ENCODE measurements at regions not wholly inside any gene's neighbourhood (a gene's known extent, or its start where the extent isn't known, plus 50 kb on each side); places are given as distances from the start of the nearest gene placed in this dataset.
"Not testable (repeated sequence)": the region's sequence is repeated elsewhere in the genome, so short reads cannot be mapped to it uniquely, and the experiment has no call there.

GRCh38 chr2:117028708-117029107, 785.8 kb upstream of the DDX18 start:
- not testable (repeated sequence) for TF ChIP-seq EZH2 (IDR thresholded peaks at IDR 0.05); POLR2AphosphoS5 (IDR thresholded peaks at IDR 0.05; ENCODE audit: low read depth, low read length); CTCF (IDR thresholded peaks at IDR 0.05 in 2 of 3, conservative IDR thresholded peaks at IDR 0.05 in 1 of 3; ENCODE audit: borderline replicate concordance in 1 of 3, insufficient read depth in 1 of 3, low read depth in 2 of 3, low read length in 2 of 3); EZH2phosphoT487 (IDR thresholded peaks at IDR 0.05; ENCODE audit: borderline replicate concordance); CEBPB (IDR thresholded peaks at IDR 0.05; ENCODE audit: low read depth); ELF1 (IDR thresholded peaks at IDR 0.05; ENCODE audit: borderline replicate concordance, low read depth); POLR2A (IDR thresholded peaks at IDR 0.05; ENCODE audit: borderline replicate concordance, extremely low read depth, insufficient read depth, insufficient read length)
